Fibroblast of skin of left quadriceps (primary cell): ENCODE measurements at regions not wholly inside any gene's neighbourhood (a gene's known extent, or its start where the extent isn't known, plus 50 kb on each side); places are given as distances from the start of the nearest gene placed in this dataset.
"Not testable (repeated sequence)": the region's sequence is repeated elsewhere in the genome, so short reads cannot be mapped to it uniquely, and the experiment has no call there.

Experiments used
- DNase-seq, 2 experiments: peaks; one replicate each; pipeline ENCODE4 v3.0.0-alpha.2; 2013; ENCODE audit warnings: low read depth in 2 of 2

- not testable (repeated sequence) for DNase-seq
Measured at GRCh38 chr3:118162627-118163588, 871.7 kb downstream of the IGSF11 start.

GRCh38 chr3:118165413-118165812, 869.2 kb downstream of the IGSF11 start:
- no peak for DNase-seq

- DNase-seq: no peak
Measured at GRCh38 chr3:118167571-118167970, 867.1 kb downstream of the IGSF11 start.

- DNase-seq: no peak
Measured at GRCh38 chr3:118168175-118168574, 866.5 kb downstream of the IGSF11 start.

GRCh38 chr3:118171236-118171852, 863.3 kb downstream of the IGSF11 start:
- no peak for DNase-seq

GRCh38 chr3:118180853-118181252, 853.8 kb downstream of the IGSF11 start:
- DNase-seq: no peak

- DNase-seq: no peak
Measured at GRCh38 chr3:118181274-118181673, 853.4 kb downstream of the IGSF11 start.

GRCh38 chr3:118186051-118186450, 848.6 kb downstream of the IGSF11 start:
- DNase-seq: no peak

GRCh38 chr3:118187221-118187620, 847.4 kb downstream of the IGSF11 start:
- no peak for DNase-seq

GRCh38 chr3:118196183-118196582, 838.5 kb downstream of the IGSF11 start:
- no peak for DNase-seq

GRCh38 chr3:118199044-118199443, 835.6 kb downstream of the IGSF11 start:
- no peak for DNase-seq

- no peak for DNase-seq
Measured at GRCh38 chr3:118204052-118204656, 830.5 kb downstream of the IGSF11 start.

GRCh38 chr3:118207271-118207670, 827.4 kb downstream of the IGSF11 start:
- DNase-seq: no peak

GRCh38 chr3:118208642-118209041, 826.0 kb downstream of the IGSF11 start:
- DNase-seq: no peak

GRCh38 chr3:118213892-118214291, 820.8 kb downstream of the IGSF11 start:
- no peak for DNase-seq

- no peak for DNase-seq
Measured at GRCh38 chr3:118226206-118226605, 808.4 kb downstream of the IGSF11 start.

GRCh38 chr3:118227191-118227590, 807.5 kb downstream of the IGSF11 start:
- no peak for DNase-seq

GRCh38 chr3:118228151-118228550, 806.5 kb downstream of the IGSF11 start:
- no peak for DNase-seq

GRCh38 chr3:118229196-118229595, 805.5 kb downstream of the IGSF11 start:
- no peak for DNase-seq

- no peak for DNase-seq
Measured at GRCh38 chr3:118231578-118231977, 803.1 kb downstream of the IGSF11 start.

GRCh38 chr3:118239253-118239652, 795.4 kb downstream of the IGSF11 start:
- no peak for DNase-seq

- DNase-seq: no peak
Measured at GRCh38 chr3:118244761-118245160, 789.9 kb downstream of the IGSF11 start.

GRCh38 chr3:118245312-118245711, 789.3 kb downstream of the IGSF11 start:
- no peak for DNase-seq
